Testis (tissue), 2 donors: ENCODE measurements at regions not wholly inside any gene's neighbourhood (a gene's known extent, or its start where the extent isn't known, plus 50 kb on each side); places are given as distances from the start of the nearest gene placed in this dataset.

Source experiments
- CTCF ChIP-seq, 3 experiments: fragments of 450-650 bp in 2 of 3; fragments of 200-600 bp in 1 of 3; sonication (generic) in 1 of 3; IDR thresholded peaks; one replicate each; pipeline ENCODE4 v1.5.1; 2016 to 2019; ENCODE audit warnings: antibody characterized with exemption in 3 of 3, mild to moderate bottlenecking in 2 of 3, moderate library complexity in 1 of 3
- POLR2A ChIP-seq: fragments of 450-650 bp; IDR thresholded peaks from one replicate; pipeline ENCODE4 v1.6.1; 2017; ENCODE audit warnings: antibody characterized with exemption, mild to moderate bottlenecking, moderate library complexity

- TF ChIP-seq CTCF (IDR thresholded peaks at IDR 0.05) (no peak), POLR2A (no peak)
Observed at GRCh38 chr4:96675896-96676295, 836.0 kb downstream of the PDHA2 start.
